H1 (cell line): ENCODE measurements at regions not wholly inside any gene's neighbourhood (a gene's known extent, or its start where the extent isn't known, plus 50 kb on each side); places are given as distances from the start of the nearest gene placed in this dataset.
A peak's percentile ranks its signal among the peaks of the same experiment; 100 is the strongest.

Experiments
- CTCF ChIA-PET: fragments of 300-600 bp; sonication (Branson Sonifier 250); formaldehyde crosslinking; loops from one replicate; lab custom pipeline; 2021; ENCODE audit not compliant: partially characterized antibody; lab: Charles Lee
- POLR2A ChIA-PET: fragments of 300-600 bp; sonication (Branson Sonifier 250); formaldehyde crosslinking; loops from one replicate; lab custom pipeline; 2021; ENCODE audit warnings: inconsistent platforms; ENCODE audit not compliant: partially characterized antibody; lab: Charles Lee
- DNase-seq, 2 experiments: peaks; one replicate each; pipeline versions ENCODE4 v3.0.0 to v3.0.0-alpha.2; 2010 to 2022; ENCODE audit warnings: low spot score in 2 of 2, low read depth in 1 of 2, mixed read lengths in 1 of 2
- FAIRE-seq: peaks from 2 replicates; lab custom pipeline; 2011; peaks lifted over from hg19 to GRCh38; lab: Jason Lieb, UNC
- H2AFZ ChIP-seq: 2 replicates; pipeline ENCODE4 v1.8.1; 2012; ENCODE audit warnings: low read length, inconsistent platforms
- H2AK5ac ChIP-seq: 2 replicates; pipeline ENCODE4 v1.6.1; 2013; ENCODE audit warnings: low read depth, low read length
- H2BK120ac ChIP-seq: replicated peaks from 2 replicates; pipeline ENCODE3; 2013; ENCODE audit warnings: low read depth, low read length, inconsistent platforms
- H2BK12ac ChIP-seq: 2 replicates; pipeline ENCODE4 v1.6.1; 2013; ENCODE audit warnings: low read depth, low read length
- H2BK15ac ChIP-seq: 2 replicates; pipeline ENCODE4 v1.6.1; 2013; ENCODE audit warnings: low read length
- H2BK20ac ChIP-seq: 2 replicates; pipeline ENCODE4 v1.6.1; 2013; ENCODE audit warnings: low read length
- H2BK5ac ChIP-seq: 2 replicates; pipeline ENCODE4 v1.6.1; 2013; ENCODE audit warnings: low read depth, low read length
- H3K14ac ChIP-seq: 2 replicates; pipeline ENCODE4 v1.6.1; 2013; ENCODE audit warnings: inconsistent platforms; ENCODE audit not compliant: insufficient read length
- H3K18ac ChIP-seq: 2 replicates; pipeline ENCODE4 v1.6.1; 2013; ENCODE audit warnings: low read length; ENCODE audit errors: extremely low read depth
- H3K23ac ChIP-seq: 2 replicates; pipeline ENCODE4 v1.6.1; 2013; ENCODE audit warnings: inconsistent platforms; ENCODE audit not compliant: insufficient read length
- H3K23me2 ChIP-seq: 2 replicates; pipeline ENCODE4 v1.6.1; 2013; ENCODE audit warnings: low read depth, low read length
- H3K27ac ChIP-seq: 2 replicates; pipeline ENCODE4 v1.6.1; 2011; ENCODE audit warnings: low read depth, low read length, inconsistent platforms
- H3K27me3 ChIP-seq, 4 experiments: replicated peaks in 1 of 4; 1 replicate in 1 of 4; 2 replicates in 3 of 4; pipeline versions ENCODE4 v1.6.1 to v1.8.1; 2011 to 2013; ENCODE audit warnings: low read length in 3 of 4, mild to moderate bottlenecking in 3 of 4, inconsistent platforms in 2 of 4, mixed read lengths in 2 of 4, moderate library complexity in 1 of 4; ENCODE audit not compliant: control insufficient read depth in 3 of 4, insufficient read depth in 3 of 4; ENCODE audit errors: extremely low read depth in 1 of 4
- H3K36me3 ChIP-seq, 4 experiments: 2 replicates each; pipeline versions ENCODE4 v1.6.1 to v1.8.1; 2011 to 2013; ENCODE audit warnings: mild to moderate bottlenecking in 4 of 4, low read length in 3 of 4, moderate library complexity in 2 of 4, control low read depth in 1 of 4, inconsistent platforms in 1 of 4; ENCODE audit not compliant: insufficient read depth in 4 of 4, control insufficient read depth in 2 of 4
- H3K4ac ChIP-seq: replicated peaks from 2 replicates; pipeline ENCODE3; 2013; ENCODE audit warnings: low read length, low read depth, mixed read lengths, inconsistent platforms; ENCODE audit not compliant: insufficient read length
- H3K4me1 ChIP-seq, 4 experiments: replicated peaks in 1 of 4; 1 replicate in 1 of 4; 2 replicates in 3 of 4; pipeline versions ENCODE4 v1.6.1 to v1.8.1; 2011 to 2013; ENCODE audit warnings: low read length in 3 of 4, inconsistent platforms in 2 of 4, mixed read lengths in 1 of 4; ENCODE audit not compliant: insufficient read depth in 4 of 4, control insufficient read depth in 3 of 4
- H3K4me2 ChIP-seq, 2 experiments: 2 replicates each; pipeline versions ENCODE4 v1.6.1 to v1.8.1; 2011 to 2013; ENCODE audit warnings: low read depth in 2 of 2, low read length in 2 of 2, control low read depth in 1 of 2, inconsistent platforms in 1 of 2, mild to moderate bottlenecking in 1 of 2; ENCODE audit not compliant: insufficient read depth in 1 of 2
- H3K4me3 ChIP-seq, 4 experiments: fragments of 200-600, 300-600 bp in 1 of 4; sonication (generic), shearing (Covaris generic), sonication (Bioruptor Twin) in 1 of 4; 2 replicates each; pipeline versions ENCODE4 v1.5.1 to v1.8.1; 2011 to 2016; ENCODE audit warnings: low read length in 4 of 4, low read depth in 3 of 4, control low read depth in 2 of 4, inconsistent platforms in 2 of 4, mild to moderate bottlenecking in 2 of 4, mixed read lengths in 1 of 4, moderate library complexity in 1 of 4; ENCODE audit not compliant: insufficient read depth in 2 of 4; ENCODE audit errors: extremely low read depth in 1 of 4
- H3K56ac ChIP-seq: replicated peaks from 2 replicates; pipeline ENCODE3; 2013; ENCODE audit warnings: low read depth, mild to moderate bottlenecking, mixed read lengths, low read length, inconsistent platforms; ENCODE audit not compliant: insufficient read length
- H3K79me1 ChIP-seq: 2 replicates; pipeline ENCODE4 v1.6.1; 2013; ENCODE audit warnings: low read depth, low read length, control low read depth
- H3K79me2 ChIP-seq, 2 experiments: 2 replicates each; pipeline versions ENCODE4 v1.6.1 to v1.8.1; 2012 to 2013; ENCODE audit warnings: low read length in 2 of 2, mild to moderate bottlenecking in 2 of 2, inconsistent platforms in 1 of 2; ENCODE audit not compliant: insufficient read depth in 2 of 2, control insufficient read depth in 1 of 2
- H3K9ac ChIP-seq, 4 experiments: replicated peaks in 1 of 4; 1 replicate in 1 of 4; 2 replicates in 3 of 4; pipeline versions ENCODE4 v1.6.1 to v1.8.1; 2011 to 2013; ENCODE audit warnings: low read depth in 3 of 4, low read length in 3 of 4, control low read depth in 2 of 4, mild to moderate bottlenecking in 2 of 4, moderate library complexity in 2 of 4, inconsistent platforms in 1 of 4; ENCODE audit errors: extremely low read depth in 1 of 4
- H3K9me3 ChIP-seq, 2 experiments: 2 replicates each; pipeline versions ENCODE4 v1.6.1 to v1.8.1; 2012 to 2013; ENCODE audit warnings: mild to moderate bottlenecking in 2 of 2, moderate library complexity in 2 of 2, control low read depth in 1 of 2, inconsistent platforms in 1 of 2, low read depth in 1 of 2, low read length in 1 of 2, mixed read lengths in 1 of 2; ENCODE audit not compliant: insufficient read depth in 2 of 2
- H4K20me1 ChIP-seq, 2 experiments: replicated peaks in 1 of 2; 2 replicates each; pipeline versions ENCODE3 to v1.8.1; 2011 to 2013; ENCODE audit warnings: inconsistent platforms in 2 of 2, low read length in 2 of 2, mild to moderate bottlenecking in 1 of 2; ENCODE audit not compliant: insufficient read depth in 2 of 2, control insufficient read depth in 1 of 2
- H4K5ac ChIP-seq: 2 replicates; pipeline ENCODE4 v1.6.1; 2013; ENCODE audit warnings: low read length, low read depth, mixed read lengths, inconsistent platforms; ENCODE audit not compliant: insufficient read length
- H4K8ac ChIP-seq: 2 replicates; pipeline ENCODE4 v1.8.0; 2013; ENCODE audit warnings: mild to moderate bottlenecking, moderate library complexity, low read length, inconsistent platforms; ENCODE audit not compliant: insufficient read depth; ENCODE audit errors: extremely low read depth
- H4K91ac ChIP-seq: replicated peaks from 2 replicates; pipeline ENCODE3; 2013; ENCODE audit warnings: low read length, mixed read lengths, inconsistent platforms; ENCODE audit not compliant: insufficient read length
- CHD2 ChIP-seq: IDR thresholded peaks from 2 replicates; pipeline ENCODE4 v1.6.1; 2012; ENCODE audit warnings: low read length, improper control_type of control experiment
- RAD21 ChIP-seq, 2 experiments: IDR thresholded peaks in 1 of 2; conservative IDR thresholded peaks in 1 of 2; 2 replicates each; pipeline ENCODE4 v1.6.1; 2011; ENCODE audit warnings: low read depth in 2 of 2, low read length in 2 of 2, improper control_type of control experiment in 1 of 2, inconsistent platforms in 1 of 2, mild to moderate bottlenecking in 1 of 2, moderate library complexity in 1 of 2
- WGBS, 2 experiments: shearing (Covaris generic) in 1 of 2; methylation state at CpG; one replicate each; pipeline versions ENCODE4 v1.1.6 to v1.1.7; 2013 to 2015; ENCODE audit warnings: low lambda C conversion rate in 2 of 2, mixed read lengths in 2 of 2, inconsistent platforms in 1 of 2, low coverage in 1 of 2, missing lambda C conversion rate in 1 of 2; ENCODE audit not compliant: insufficient replicate concordance in 2 of 2, insufficient coverage in 1 of 2, insufficient read length in 1 of 2; ENCODE audit errors: extremely low coverage in 1 of 2, missing lambda C conversion rate in 1 of 2; 5-methylcytosine and 5-hydroxymethylcytosine counted together

- H3K4me3 ChIP-seq: no peak overlapping the region
Measured at GRCh38 chr5:116660929-116661328, 86.3 kb upstream of the SEMA6A start.

More at GRCh38 chr5:116660929-116661328, 86.3 kb upstream of the SEMA6A start:
- H3K23me2 ChIP-seq: no peaks in the 10 kb centered on the region
- H2AK5ac ChIP-seq: no peak overlapping the region; the same call in 1 of the 2 replicates
- no peak for DNase-seq
- H4K91ac ChIP-seq: no peak overlapping the region
- H3K27ac ChIP-seq: no peak overlapping the region
- no peak overlapping the region for H3K56ac ChIP-seq
- no peaks in the 10 kb centered on the region for H3K79me1 ChIP-seq
- no peaks in the 10 kb centered on the region for H4K20me1 ChIP-seq
- no peaks in the 10 kb centered on the region for H3K36me3 ChIP-seq
- H3K9me3 ChIP-seq: no peaks in the 10 kb centered on the region
- 96% methylated on average over 5 of the region's 5 CpGs; no CpG with 5 or more reads in 1 of the 2 experiments for WGBS, 2 experiments
- H3K79me2 ChIP-seq: no peaks in the 10 kb centered on the region
- FAIRE-seq: no peak
- no peak overlapping the region for H2BK120ac ChIP-seq
- H2AFZ ChIP-seq: no peak overlapping the region
- H3K4me2 ChIP-seq: no peak overlapping the region
- H2BK12ac ChIP-seq: peak overlapping the region; percentile 41; the same call in 1 of the 2 replicates
- H2BK20ac ChIP-seq: no peak overlapping the region
- no peaks in the 10 kb centered on the region for H3K27me3 ChIP-seq
- H4K5ac ChIP-seq: no peak overlapping the region
- H3K18ac ChIP-seq: no peak overlapping the region
- no peak overlapping the region for H3K23ac ChIP-seq
- H2BK15ac ChIP-seq: no peak overlapping the region
- no peak overlapping the region for H2BK5ac ChIP-seq
- H3K14ac ChIP-seq: no peak overlapping the region
- TF ChIP-seq RAD21 (IDR thresholded peaks at IDR 0.05 in 1 of 2, conservative IDR thresholded peaks at IDR 0.05 in 1 of 2; ENCODE audit: low read depth in 2 of 2, low read length in 2 of 2): no peak
- TF ChIP-seq CHD2: no peak
- CTCF ChIA-PET: interaction anchor here (1.3 kb wide), 1 partner anchor 84 kb away, joined by 3 read pairs; no protein-coding TSS in a partner anchor
- no peak overlapping the region for H3K9ac ChIP-seq
- peaks cover 0 to 3% (median 0%) of the 10 kb centered on the region in 4 experiments; a peak in 1 of 7 replicates for H3K4me1 ChIP-seq
- H4K8ac ChIP-seq: no peak overlapping the region
- H3K4ac ChIP-seq: no peak overlapping the region
- POLR2A ChIA-PET: no interaction called here
